ENCODE measurements at regions not wholly inside any gene's neighbourhood (a gene's known extent, or its start where the extent isn't known, plus 50 kb on each side); places are given as distances from the start of the nearest gene placed in this dataset.

DNA sequence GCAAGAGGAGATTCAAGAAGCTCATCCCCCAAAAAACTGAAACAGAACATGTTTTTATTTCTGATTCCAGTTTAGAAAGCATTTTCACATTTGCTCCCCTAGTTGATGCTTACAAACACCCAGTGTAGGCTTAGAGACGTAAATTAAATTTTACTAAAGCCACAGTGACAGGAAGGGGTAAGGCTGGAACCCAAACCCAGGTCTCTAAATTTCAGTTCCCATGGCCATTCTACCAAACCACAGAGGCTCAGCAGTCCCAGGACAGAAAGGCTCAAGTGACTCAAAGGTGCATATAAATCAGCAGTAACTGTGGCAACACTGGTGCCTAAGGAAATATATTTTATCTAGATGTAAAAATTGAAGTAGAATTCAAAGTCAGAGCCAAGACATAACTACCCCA lies 128.7 kb downstream of the CEP120 start:
- no peaks in the 10 kb centered on the region for H3K9me3 ChIP-seq
- intact Hi-C loops (cut with DNase I) = no loop called here
- no peaks in the 10 kb centered on the region for H3K4me1 ChIP-seq
- no peaks in the 10 kb centered on the region for H3K27me3 ChIP-seq
- no peaks in the 10 kb centered on the region for H3K36me3 ChIP-seq
- DNase-seq = no peak
- 81 to 90% methylated on average over 1 of the region's 1 CpG for WGBS, 2 donors
- H3K4me3 ChIP-seq (replicated peaks in 1 of 3) = no peak overlapping the region
- TF ChIP-seq POLR2A (IDR thresholded peaks at IDR 0.05) = no peak
- TF ChIP-seq, protein P1, sequence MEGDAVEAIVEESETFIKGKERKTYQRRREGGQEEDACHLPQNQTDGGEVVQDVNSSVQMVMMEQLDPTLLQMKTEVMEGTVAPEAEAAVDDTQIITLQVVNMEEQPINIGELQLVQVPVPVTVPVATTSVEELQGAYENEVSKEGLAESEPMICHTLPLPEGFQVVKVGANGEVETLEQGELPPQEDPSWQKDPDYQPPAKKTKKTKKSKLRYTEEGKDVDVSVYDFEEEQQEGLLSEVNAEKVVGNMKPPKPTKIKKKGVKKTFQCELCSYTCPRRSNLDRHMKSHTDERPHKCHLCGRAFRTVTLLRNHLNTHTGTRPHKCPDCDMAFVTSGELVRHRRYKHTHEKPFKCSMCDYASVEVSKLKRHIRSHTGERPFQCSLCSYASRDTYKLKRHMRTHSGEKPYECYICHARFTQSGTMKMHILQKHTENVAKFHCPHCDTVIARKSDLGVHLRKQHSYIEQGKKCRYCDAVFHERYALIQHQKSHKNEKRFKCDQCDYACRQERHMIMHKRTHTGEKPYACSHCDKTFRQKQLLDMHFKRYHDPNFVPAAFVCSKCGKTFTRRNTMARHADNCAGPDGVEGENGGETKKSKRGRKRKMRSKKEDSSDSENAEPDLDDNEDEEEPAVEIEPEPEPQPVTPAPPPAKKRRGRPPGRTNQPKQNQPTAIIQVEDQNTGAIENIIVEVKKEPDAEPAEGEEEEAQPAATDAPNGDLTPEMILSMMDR (IDR thresholded peaks at IDR 0.05) = no peak
- H3K27ac ChIP-seq = no peak overlapping the region

DNA sequence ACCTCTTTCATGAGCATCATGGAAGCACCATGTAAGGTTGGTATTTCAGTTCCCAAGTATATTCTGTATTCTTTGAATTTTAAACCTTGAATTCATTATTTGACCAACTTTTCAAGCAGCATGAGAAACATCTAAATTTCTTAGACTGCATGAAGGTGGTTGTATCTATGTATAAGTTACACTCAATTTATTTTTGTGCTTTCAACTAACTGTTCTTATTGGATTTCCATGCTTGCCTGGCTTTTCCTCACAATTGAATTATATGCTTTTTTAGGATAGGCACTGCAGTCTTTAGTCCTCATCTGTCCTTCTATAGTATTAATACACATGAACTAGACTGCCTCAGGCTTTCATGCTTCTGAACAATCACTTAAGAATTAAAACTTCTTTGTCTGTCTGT lies 134.0 kb downstream of the CEP120 start:
- Histone ChIP-seq H3K27me3 (peaks cover 3% of the 10 kb centered on the region), H3K4me3 (replicated peaks in 1 of 3) (no peak overlapping the region), H3K36me3 (no peaks in the 10 kb centered on the region), H3K4me1 (peaks cover 0 to 3% of the 10 kb centered on the region in 2 donors), H3K27ac (no peak overlapping the region), H3K9me3 (no peaks in the 10 kb centered on the region)
- TF ChIP-seq POLR2A (IDR thresholded peaks at IDR 0.05) = no peak
- TF ChIP-seq, protein P1 (IDR thresholded peaks at IDR 0.05) = no peak
- intact Hi-C loops (cut with DNase I) = no loop called here
- no peak for DNase-seq

DNA sequence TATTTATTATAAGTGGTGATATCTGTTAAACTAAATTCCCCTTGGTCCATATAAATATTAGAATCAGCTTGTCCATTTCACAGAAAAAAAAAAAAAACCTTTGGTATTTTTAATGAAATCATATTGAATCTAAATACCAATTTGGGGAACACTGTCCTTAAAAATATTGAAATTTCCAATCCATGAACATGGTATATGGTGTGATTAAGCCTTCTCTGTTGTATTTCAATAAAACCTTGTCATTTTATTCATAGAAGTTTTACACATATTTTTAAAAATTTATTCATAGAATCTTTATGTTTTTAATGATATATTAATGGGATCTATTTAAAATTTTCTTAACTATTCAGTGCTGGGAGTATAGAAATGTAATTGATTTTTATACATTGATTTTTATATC lies 135.3 kb downstream of the CEP120 start:
- Histone ChIP-seq H3K27ac (no peak overlapping the region), H3K36me3 (no peaks in the 10 kb centered on the region), H3K9me3 (no peaks in the 10 kb centered on the region), H3K4me3 (replicated peaks in 1 of 3) (no peak overlapping the region), H3K27me3 (peaks cover 3% of the 10 kb centered on the region), H3K4me1 (peaks cover 0 to 3% of the 10 kb centered on the region in 2 donors)
- TF ChIP-seq POLR2A (IDR thresholded peaks at IDR 0.05) = no peak
- TF ChIP-seq, protein P1 (IDR thresholded peaks at IDR 0.05) = no peak
- DNase-seq = no peak
- intact Hi-C loops (cut with DNase I) = no loop called here

DNA sequence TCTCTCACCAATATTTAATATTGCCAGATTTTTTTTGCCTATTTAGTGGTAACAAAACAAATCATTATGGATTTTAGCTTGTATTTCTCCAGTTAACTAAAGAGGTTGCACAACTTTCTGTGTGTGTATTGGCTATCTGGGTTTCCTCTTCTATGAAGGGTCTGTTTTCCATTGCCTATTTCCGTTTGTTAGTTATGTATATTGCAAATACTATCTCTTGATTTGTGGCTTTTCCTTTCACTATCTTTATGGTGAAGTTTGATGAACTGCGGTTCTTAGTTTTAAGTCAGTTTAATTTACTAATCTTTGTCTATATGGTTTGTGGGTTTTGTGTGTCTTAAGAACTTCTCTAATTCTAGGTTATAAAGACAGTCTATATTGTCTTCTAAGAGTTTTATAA lies 136.3 kb downstream of the CEP120 start:
- H3K4me3 ChIP-seq (replicated peaks in 1 of 3) = no peak overlapping the region
- no peaks in the 10 kb centered on the region for H3K36me3 ChIP-seq
- WGBS, 2 donors = 95 to 96% methylated on average over 2 of the region's 2 CpGs
- no peak for DNase-seq
- intact Hi-C loops (cut with DNase I) = no loop called here
- H3K27me3 ChIP-seq = peaks cover 3% of the 10 kb centered on the region
- TF ChIP-seq, protein P1 (IDR thresholded peaks at IDR 0.05) = no peak
- TF ChIP-seq POLR2A (IDR thresholded peaks at IDR 0.05) = no peak
- H3K4me1 ChIP-seq = peaks cover 0 to 3% of the 10 kb centered on the region in 2 donors
- H3K27ac ChIP-seq = no peak overlapping the region
- no peaks in the 10 kb centered on the region for H3K9me3 ChIP-seq

DNA sequence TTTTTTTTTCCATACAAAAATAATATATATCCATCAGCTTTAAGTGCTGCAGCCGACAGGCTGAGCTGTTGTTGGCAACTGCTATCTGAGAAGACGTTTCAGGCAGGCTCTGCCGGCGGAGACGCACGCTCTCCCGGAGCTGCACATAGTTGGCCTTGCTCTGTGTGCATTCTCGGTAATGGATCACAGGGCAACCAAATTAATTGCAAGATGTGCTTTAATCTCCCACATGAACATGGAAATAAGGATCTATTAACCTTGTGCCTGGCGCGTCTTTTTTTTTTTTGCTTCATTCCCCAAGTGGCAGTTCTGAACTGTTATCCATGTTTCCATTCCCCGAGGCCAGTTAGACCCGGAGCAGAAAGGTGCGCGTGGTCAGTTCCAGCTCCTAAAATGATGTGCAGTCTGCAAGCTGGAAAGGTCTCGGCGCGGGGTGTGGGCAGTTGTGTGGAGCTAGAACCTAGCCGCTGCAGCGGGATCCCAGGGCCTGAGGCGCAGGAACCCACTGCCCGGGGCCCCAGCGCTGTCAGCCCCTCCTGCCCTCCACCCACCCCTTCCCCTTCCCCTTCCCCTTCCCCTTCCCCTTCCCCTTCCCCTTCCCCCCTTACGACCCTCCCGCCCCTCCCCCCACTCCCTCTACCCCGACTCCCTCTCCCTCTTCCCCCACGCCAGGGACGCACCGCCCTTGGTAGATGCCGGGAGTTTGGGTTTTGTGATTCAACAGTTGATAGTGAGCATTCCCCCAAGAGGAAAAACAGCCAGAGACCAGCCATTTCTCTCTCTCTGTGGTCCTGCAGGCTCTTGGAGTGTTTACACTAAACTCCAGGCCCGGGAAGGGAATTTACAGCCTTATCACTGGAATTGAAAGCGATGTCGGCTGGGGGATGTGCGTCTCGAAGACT lies 137.8 kb downstream of the CEP120 start:
- Histone ChIP-seq H3K27ac (no peak overlapping the region), H3K9me3 (no peaks in the 10 kb centered on the region), H3K4me3 (replicated peaks in 1 of 3) (no peak overlapping the region), H3K4me1 (peaks cover 0 to 3% of the 10 kb centered on the region in 2 donors), H3K36me3 (no peaks in the 10 kb centered on the region), H3K27me3 (peaks cover 3% of the 10 kb centered on the region)
- intact Hi-C loops (cut with DNase I) = no loop called here
- TF ChIP-seq POLR2A (IDR thresholded peaks at IDR 0.05) = no peak
- TF ChIP-seq, protein P1 (IDR thresholded peaks at IDR 0.05) = no peak
- 7 to 8% methylated on average over 31 to 33 of the region's 34 CpGs for WGBS, 2 donors
- DNase-seq = peak in 1 of 2 donors; percentile 4
